ENCODE measurements at regions not wholly inside any gene's neighbourhood (a gene's known extent, or its start where the extent isn't known, plus 50 kb on each side); places are given as distances from the start of the nearest gene placed in this dataset.

- no peak for DNase-seq
Observed at GRCh38 chr3:194837457-194838127, 151.9 kb downstream of the FAM43A start.

- no peak for DNase-seq
Observed at GRCh38 chr3:194838236-194838635, 152.6 kb downstream of the FAM43A start.

GRCh38 chr3:194840661-194841514, 155.2 kb downstream of the FAM43A start:
- DNase-seq: no peak

GRCh38 chr3:194841515-194841841, 155.8 kb downstream of the FAM43A start:
- no peak for DNase-seq

GRCh38 chr3:194843556-194843955, 157.9 kb downstream of the FAM43A start:
- no peak for DNase-seq

GRCh38 chr3:194844046-194844445, 158.4 kb downstream of the FAM43A start:
- DNase-seq: no peak

GRCh38 chr3:194849166-194849875, 163.6 kb downstream of the FAM43A start:
- no peak for DNase-seq

GRCh38 chr3:194851254-194851653, 165.6 kb downstream of the FAM43A start:
- no peak for DNase-seq

GRCh38 chr3:194851941-194852340, 166.3 kb downstream of the FAM43A start:
- no peak for DNase-seq

GRCh38 chr3:194852345-194852744, 166.7 kb downstream of the FAM43A start:
- no peak for DNase-seq

GRCh38 chr3:194852831-194853508, 167.3 kb downstream of the FAM43A start:
- DNase-seq: no peak

GRCh38 chr3:194854206-194854605, 168.5 kb downstream of the FAM43A start:
- DNase-seq: no peak

- no peak for DNase-seq
Observed at GRCh38 chr3:194854659-194855390, 169.1 kb downstream of the FAM43A start.

GRCh38 chr3:194856296-194856695, 170.6 kb downstream of the FAM43A start:
- DNase-seq: no peak

GRCh38 chr3:194857469-194858113, 171.9 kb downstream of the FAM43A start:
- no peak for DNase-seq

- DNase-seq: no peak
Observed at GRCh38 chr3:194858382-194858781, 172.7 kb downstream of the FAM43A start.

GRCh38 chr3:194860725-194861124, 175.0 kb downstream of the FAM43A start:
- no peak for DNase-seq

- no peak for DNase-seq
Observed at GRCh38 chr3:194861375-194861774, 175.7 kb downstream of the FAM43A start.

- no peak for DNase-seq
Observed at GRCh38 chr3:194865061-194865460, 179.4 kb downstream of the FAM43A start.

- DNase-seq: no peak
Observed at GRCh38 chr3:194865615-194866014, 179.9 kb downstream of the FAM43A start.

- DNase-seq: no peak
Observed at GRCh38 chr3:194866236-194866635, 180.6 kb downstream of the FAM43A start.

Data from stimulated activated CD8-positive, alpha-beta memory T cell treated with anti-CD3 and anti-CD28 coated beads, Interleukin-4, amount 100 ng/mL, for 48 hours (primary cell).